NCI-H1092 (cell line): ENCODE measurements at regions not wholly inside any gene's neighbourhood (a gene's known extent, or its start where the extent isn't known, plus 50 kb on each side); places are given as distances from the start of the nearest gene placed in this dataset.

Experiments used
- DNase-seq: peaks from one replicate; lab custom pipeline; 2025; lab: John Stamatoyannopoulos, UW

GRCh38 chr6:48912503-48912902, 550.5 kb downstream of the MMUT start:
- no peak for DNase-seq

- DNase-seq: no peak
Measured at GRCh38 chr6:48904809-48905208, 558.2 kb downstream of the MMUT start.

GRCh38 chr6:48894469-48894868, 568.6 kb downstream of the MMUT start:
- DNase-seq: no peak

GRCh38 chr6:48893048-48893447, 570.0 kb downstream of the MMUT start:
- DNase-seq: no peak

GRCh38 chr6:48891308-48891707, 571.7 kb downstream of the MMUT start:
- DNase-seq: no peak

GRCh38 chr6:48889429-48889828, 573.6 kb downstream of the MMUT start:
- DNase-seq: no peak

- DNase-seq: no peak
Measured at GRCh38 chr6:48883116-48883515, 579.9 kb downstream of the MMUT start.

- no peak for DNase-seq
Measured at GRCh38 chr6:48881551-48881950, 581.5 kb downstream of the MMUT start.

- DNase-seq: no peak
Measured at GRCh38 chr6:48869595-48869994, 593.5 kb downstream of the MMUT start.

- DNase-seq: no peak
Measured at GRCh38 chr6:48866682-48867081, 596.4 kb downstream of the MMUT start.

GRCh38 chr6:48860175-48860574, 602.9 kb downstream of the MMUT start:
- no peak for DNase-seq

- no peak for DNase-seq
Measured at GRCh38 chr6:48859562-48860123, 603.4 kb downstream of the MMUT start.

GRCh38 chr6:48845219-48845618, 617.8 kb downstream of the MMUT start:
- DNase-seq: no peak

- no peak for DNase-seq
Measured at GRCh38 chr6:48844696-48845095, 618.4 kb downstream of the MMUT start.

- DNase-seq: no peak
Measured at GRCh38 chr6:48840896-48841295, 622.2 kb downstream of the MMUT start.

GRCh38 chr6:48839206-48839605, 623.8 kb downstream of the MMUT start:
- DNase-seq: no peak

GRCh38 chr6:48837744-48838143, 625.3 kb downstream of the MMUT start:
- no peak for DNase-seq

- DNase-seq: no peak
Measured at GRCh38 chr6:48835421-48835958, 627.6 kb downstream of the MMUT start.

- DNase-seq: no peak
Measured at GRCh38 chr6:48834706-48835105, 628.3 kb downstream of the MMUT start.

- DNase-seq: no peak
Measured at GRCh38 chr6:48833916-48834315, 629.1 kb downstream of the MMUT start.

- no peak for DNase-seq
Measured at GRCh38 chr6:48826901-48827701, 636.0 kb downstream of the MMUT start.

- DNase-seq: no peak
Measured at GRCh38 chr6:48826152-48826515, 636.9 kb downstream of the MMUT start.

GRCh38 chr6:48825501-48826151, 637.4 kb downstream of the MMUT start:
- DNase-seq: no peak
